RWPE2 (cell line): ENCODE measurements at regions not wholly inside any gene's neighbourhood (a gene's known extent, or its start where the extent isn't known, plus 50 kb on each side); places are given as distances from the start of the nearest gene placed in this dataset.

Experiments used
- ATAC-seq: fragments of 200-7000 bp; cut with Tn5 transposase; 3 replicates; pipeline ENCODE4 v1.9.1; 2021; ENCODE audit warnings: low read depth
- DNase-seq: peaks from one replicate; pipeline ENCODE4 v3.0.0-alpha.2; 2020; ENCODE audit warnings: low spot score
- H3K27ac ChIP-seq: fragments of 450-650 bp; 2 replicates; pipeline ENCODE4 v1.5.1; 2017; ENCODE audit warnings: mild to moderate bottlenecking; ENCODE audit not compliant: poor library complexity, severe bottlenecking
- H3K27me3 ChIP-seq: fragments of 250-450 bp; sonication (Bioruptor Pico); 2 replicates; pipeline ENCODE4 v1.5.1; 2021; ENCODE audit warnings: mild to moderate bottlenecking, moderate library complexity; ENCODE audit not compliant: insufficient read depth, poor library complexity, severe bottlenecking
- H3K36me3 ChIP-seq: fragments of 250-450 bp; sonication (Bioruptor Pico); 2 replicates; pipeline ENCODE4 v1.5.1; 2020; ENCODE audit warnings: low read depth, mild to moderate bottlenecking, moderate library complexity
- H3K4me1 ChIP-seq: fragments of 250-450 bp; sonication (Bioruptor Pico); 2 replicates; pipeline ENCODE4 v1.5.1; 2021; ENCODE audit warnings: mild to moderate bottlenecking, moderate library complexity; ENCODE audit not compliant: insufficient read depth, poor library complexity, severe bottlenecking
- H3K4me3 ChIP-seq: fragments of 250-450 bp; sonication (Bioruptor Pico); 2 replicates; pipeline ENCODE4 v1.5.1; 2021; ENCODE audit warnings: mild to moderate bottlenecking, moderate library complexity; ENCODE audit not compliant: severe bottlenecking
- H3K9me3 ChIP-seq: fragments of 250-450 bp; sonication (Bioruptor Pico); 2 replicates; pipeline ENCODE4 v1.5.1; 2021; ENCODE audit warnings: mild to moderate bottlenecking, moderate library complexity; ENCODE audit not compliant: severe bottlenecking
- TF ChIP-seq, protein P1 (sequence below): fragments of 450-650 bp; IDR thresholded peaks from one replicate; pipeline ENCODE4 v1.5.1; 2017; ENCODE audit warnings: mild to moderate bottlenecking, moderate library complexity; ENCODE audit not compliant: poor library complexity, severe bottlenecking

- no peak for ATAC-seq
Measured at GRCh38 chr10:62742536-62743061, 61.9 kb upstream of the ADO start.

GRCh38 chr10:62744136-62744535 lies 60.4 kb upstream of the ADO start:
- no peak overlapping the region for H3K4me3 ChIP-seq
- no peaks in the 10 kb centered on the region for H3K36me3 ChIP-seq
- no peaks in the 10 kb centered on the region for H3K4me1 ChIP-seq
- no peaks in the 10 kb centered on the region for H3K27me3 ChIP-seq
- DNase-seq (no peak), ATAC-seq (no peak)
- no peak overlapping the region for H3K27ac ChIP-seq
- TF ChIP-seq, protein P1, sequence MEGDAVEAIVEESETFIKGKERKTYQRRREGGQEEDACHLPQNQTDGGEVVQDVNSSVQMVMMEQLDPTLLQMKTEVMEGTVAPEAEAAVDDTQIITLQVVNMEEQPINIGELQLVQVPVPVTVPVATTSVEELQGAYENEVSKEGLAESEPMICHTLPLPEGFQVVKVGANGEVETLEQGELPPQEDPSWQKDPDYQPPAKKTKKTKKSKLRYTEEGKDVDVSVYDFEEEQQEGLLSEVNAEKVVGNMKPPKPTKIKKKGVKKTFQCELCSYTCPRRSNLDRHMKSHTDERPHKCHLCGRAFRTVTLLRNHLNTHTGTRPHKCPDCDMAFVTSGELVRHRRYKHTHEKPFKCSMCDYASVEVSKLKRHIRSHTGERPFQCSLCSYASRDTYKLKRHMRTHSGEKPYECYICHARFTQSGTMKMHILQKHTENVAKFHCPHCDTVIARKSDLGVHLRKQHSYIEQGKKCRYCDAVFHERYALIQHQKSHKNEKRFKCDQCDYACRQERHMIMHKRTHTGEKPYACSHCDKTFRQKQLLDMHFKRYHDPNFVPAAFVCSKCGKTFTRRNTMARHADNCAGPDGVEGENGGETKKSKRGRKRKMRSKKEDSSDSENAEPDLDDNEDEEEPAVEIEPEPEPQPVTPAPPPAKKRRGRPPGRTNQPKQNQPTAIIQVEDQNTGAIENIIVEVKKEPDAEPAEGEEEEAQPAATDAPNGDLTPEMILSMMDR: no peak
- no peaks in the 10 kb centered on the region for H3K9me3 ChIP-seq

More at GRCh38 chr10:62742536-62743061, 61.9 kb upstream of the ADO start:
- TF ChIP-seq, protein P1: no peak
- Histone ChIP-seq H3K9me3 (no peaks in the 10 kb centered on the region), H3K27me3 (no peaks in the 10 kb centered on the region), H3K4me3 (no peak overlapping the region), H3K4me1 (peaks cover 4% of the 10 kb centered on the region), H3K36me3 (no peaks in the 10 kb centered on the region), H3K27ac (no peak overlapping the region)
- no peak for DNase-seq

DNA sequence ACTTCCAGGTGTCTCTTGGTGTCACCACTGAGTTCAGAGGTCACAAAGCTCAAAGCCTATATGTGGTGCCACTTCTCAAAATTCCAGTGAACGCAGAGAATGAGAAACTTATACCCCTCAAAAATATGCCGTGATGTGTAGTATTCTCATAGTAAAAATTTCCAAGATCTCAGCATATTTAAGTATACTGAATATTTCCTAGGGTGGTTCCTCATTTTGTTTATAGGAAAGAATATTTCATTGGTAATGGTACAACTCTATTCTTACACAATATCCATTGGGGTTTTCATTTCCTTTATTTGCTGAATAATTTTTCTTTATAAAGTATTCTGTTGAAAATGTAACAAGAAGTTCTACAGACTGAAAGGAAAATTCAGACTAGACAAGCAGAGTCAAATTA lies 58.9 kb upstream of the ADO start:
- no peaks in the 10 kb centered on the region for H3K9me3 ChIP-seq
- H3K27me3 ChIP-seq: no peaks in the 10 kb centered on the region
- TF ChIP-seq, protein P1: no peak
- H3K27ac ChIP-seq: no peak overlapping the region
- H3K4me3 ChIP-seq: no peak overlapping the region
- DNase-seq (no peak), ATAC-seq (no peak)
- no peaks in the 10 kb centered on the region for H3K4me1 ChIP-seq
- H3K36me3 ChIP-seq: no peaks in the 10 kb centered on the region

GRCh38 chr10:62746951-62747729 lies 57.4 kb upstream of the ADO start:
- Histone ChIP-seq H3K36me3 (no peaks in the 10 kb centered on the region), H3K27ac (no peak overlapping the region), H3K4me3 (no peak overlapping the region), H3K27me3 (no peaks in the 10 kb centered on the region), H3K9me3 (no peaks in the 10 kb centered on the region), H3K4me1 (no peaks in the 10 kb centered on the region)
- ATAC-seq (no peak), DNase-seq (no peak)
- TF ChIP-seq, protein P1: no peak

- Histone ChIP-seq H3K27ac (no peak overlapping the region), H3K4me3 (no peak overlapping the region), H3K9me3 (no peaks in the 10 kb centered on the region), H3K36me3 (no peaks in the 10 kb centered on the region), H3K27me3 (no peaks in the 10 kb centered on the region), H3K4me1 (no peaks in the 10 kb centered on the region)
- DNase-seq (no peak), ATAC-seq (no peak)
- TF ChIP-seq, protein P1: no peak
Measured at GRCh38 chr10:62748386-62748785, 56.1 kb upstream of the ADO start.
